ENCODE measurements at regions not wholly inside any gene's neighbourhood (a gene's known extent, or its start where the extent isn't known, plus 50 kb on each side); places are given as distances from the start of the nearest gene placed in this dataset.

DNA sequence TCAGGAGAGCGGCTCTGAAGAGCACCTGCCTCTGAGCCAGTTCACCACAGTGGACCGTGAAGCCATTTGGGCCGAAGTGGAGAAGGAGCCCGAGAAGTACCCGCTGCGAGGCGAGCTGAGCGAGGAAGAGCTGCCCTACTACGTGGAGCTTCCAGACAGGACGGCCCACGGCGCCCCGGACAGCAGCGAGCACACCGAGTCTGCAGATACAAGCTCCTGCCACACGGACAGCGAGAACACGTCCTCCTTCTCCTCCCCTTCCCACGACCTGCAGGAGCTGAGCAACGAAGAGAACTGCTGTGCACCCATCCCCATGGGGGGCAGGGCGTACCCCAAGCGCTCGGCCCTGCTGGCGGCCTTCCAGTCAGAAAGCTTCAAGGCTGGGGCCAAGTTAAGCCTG lies 74.9 kb upstream of the MORC3 start:
- intact Hi-C loops (cut with micrococcal nuclease): no loop called here
- Histone ChIP-seq H3K27me3 (ENCODE audit: control insufficient read depth in 2 of 2, insufficient read depth in 2 of 2, low read length in 2 of 2) (no peaks in the 10 kb centered on the region), H3K9ac (ENCODE audit: insufficient read depth, low read length, poor library complexity, severe bottlenecking) (no peak overlapping the region), H3K4me3 (replicated peaks in 1 of 3; ENCODE audit: low read depth in 2 of 3, low read length in 3 of 3) (no peak overlapping the region), H3K27ac (ENCODE audit: low read depth in 1 of 2, low read length in 2 of 2) (no peak overlapping the region), H2AFZ (ENCODE audit: insufficient read depth, low read depth, low read length, poor library complexity, severe bottlenecking) (no peak overlapping the region), H3K79me2 (ENCODE audit: insufficient read depth, low read length) (no peaks in the 10 kb centered on the region), H3K4me1 (ENCODE audit: control insufficient read depth in 1 of 2, insufficient read depth in 2 of 2, low read length in 2 of 2) (no peaks in the 10 kb centered on the region), H3K36me3 (replicated peaks in 1 of 2; ENCODE audit: control insufficient read depth in 1 of 2, insufficient read depth in 2 of 2, low read length in 2 of 2) (peaks cover 74 to 92% of the 10 kb centered on the region in 2 donors), H4K20me1 (ENCODE audit: insufficient read depth, low read length) (no peaks in the 10 kb centered on the region), H3K4me2 (replicated peaks; ENCODE audit: extremely low read depth, low read length, poor library complexity, severe bottlenecking) (no peak overlapping the region), H3K9me3 (replicated peaks in 1 of 2; ENCODE audit: control insufficient read depth in 1 of 2, insufficient read depth in 1 of 2, low read length in 2 of 2) (no peaks in the 10 kb centered on the region)
- 99% methylated on average over 19 of the region's 24 CpGs for WGBS (ENCODE audit: insufficient coverage)
- Mint-ChIP-seq H3K4me1 (no peaks in the 10 kb centered on the region), H3K9me3 (no peaks in the 10 kb centered on the region), H3K27me3 (ENCODE audit: low read depth in 3 of 3) (no peaks in the 10 kb centered on the region), H3K4me3 (no peak overlapping the region), H3K27ac (peak overlapping the region in 1 of 7 donors; percentile 53), H3K36me3 (peaks cover 64 to 84% of the 10 kb centered on the region in 2 donors)
- TF ChIP-seq, protein P1, sequence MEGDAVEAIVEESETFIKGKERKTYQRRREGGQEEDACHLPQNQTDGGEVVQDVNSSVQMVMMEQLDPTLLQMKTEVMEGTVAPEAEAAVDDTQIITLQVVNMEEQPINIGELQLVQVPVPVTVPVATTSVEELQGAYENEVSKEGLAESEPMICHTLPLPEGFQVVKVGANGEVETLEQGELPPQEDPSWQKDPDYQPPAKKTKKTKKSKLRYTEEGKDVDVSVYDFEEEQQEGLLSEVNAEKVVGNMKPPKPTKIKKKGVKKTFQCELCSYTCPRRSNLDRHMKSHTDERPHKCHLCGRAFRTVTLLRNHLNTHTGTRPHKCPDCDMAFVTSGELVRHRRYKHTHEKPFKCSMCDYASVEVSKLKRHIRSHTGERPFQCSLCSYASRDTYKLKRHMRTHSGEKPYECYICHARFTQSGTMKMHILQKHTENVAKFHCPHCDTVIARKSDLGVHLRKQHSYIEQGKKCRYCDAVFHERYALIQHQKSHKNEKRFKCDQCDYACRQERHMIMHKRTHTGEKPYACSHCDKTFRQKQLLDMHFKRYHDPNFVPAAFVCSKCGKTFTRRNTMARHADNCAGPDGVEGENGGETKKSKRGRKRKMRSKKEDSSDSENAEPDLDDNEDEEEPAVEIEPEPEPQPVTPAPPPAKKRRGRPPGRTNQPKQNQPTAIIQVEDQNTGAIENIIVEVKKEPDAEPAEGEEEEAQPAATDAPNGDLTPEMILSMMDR (IDR thresholded peaks at IDR 0.05): no peak
- DNase-seq: no peak

DNA sequence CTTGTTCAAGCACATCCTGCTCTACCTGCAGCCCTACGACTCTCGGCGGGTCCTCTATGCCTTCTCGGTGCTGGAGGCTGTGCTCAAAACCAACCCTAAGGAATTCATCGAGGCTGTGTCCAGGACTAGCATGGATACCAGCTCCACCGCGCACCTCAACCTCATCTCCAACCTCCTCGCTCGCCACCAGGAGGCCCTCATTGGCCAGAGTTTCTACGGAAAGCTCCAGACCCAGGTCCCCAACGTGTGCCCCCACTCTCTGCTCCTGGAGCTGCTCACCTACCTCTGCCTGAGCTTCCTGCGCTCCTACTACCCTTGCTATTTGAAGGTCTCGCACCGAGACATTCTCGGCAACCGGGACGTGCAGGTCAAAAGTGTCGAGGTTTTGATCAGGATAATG lies 74.3 kb upstream of the MORC3 start:
- H3K27me3 Mint-ChIP-seq (ENCODE audit: low read depth in 3 of 3): no peaks in the 10 kb centered on the region
- peak overlapping the region in 1 of 7 donors; percentile 38 for H3K27ac Mint-ChIP-seq
- Histone ChIP-seq H3K4me3 (replicated peaks in 1 of 3; ENCODE audit: low read depth in 2 of 3, low read length in 3 of 3) (no peak overlapping the region), H3K27me3 (ENCODE audit: control insufficient read depth in 2 of 2, insufficient read depth in 2 of 2, low read length in 2 of 2) (no peaks in the 10 kb centered on the region), H3K4me2 (replicated peaks; ENCODE audit: extremely low read depth, low read length, poor library complexity, severe bottlenecking) (no peak overlapping the region), H2AFZ (ENCODE audit: insufficient read depth, low read depth, low read length, poor library complexity, severe bottlenecking) (no peak overlapping the region), H4K20me1 (ENCODE audit: insufficient read depth, low read length) (no peaks in the 10 kb centered on the region), H3K4me1 (ENCODE audit: control insufficient read depth in 1 of 2, insufficient read depth in 2 of 2, low read length in 2 of 2) (no peaks in the 10 kb centered on the region), H3K9me3 (replicated peaks in 1 of 2; ENCODE audit: control insufficient read depth in 1 of 2, insufficient read depth in 1 of 2, low read length in 2 of 2) (no peaks in the 10 kb centered on the region), H3K36me3 (replicated peaks in 1 of 2; ENCODE audit: control insufficient read depth in 1 of 2, insufficient read depth in 2 of 2, low read length in 2 of 2) (peaks cover 78 to 93% of the 10 kb centered on the region in 2 donors), H3K79me2 (ENCODE audit: insufficient read depth, low read length) (no peaks in the 10 kb centered on the region), H3K9ac (ENCODE audit: insufficient read depth, low read length, poor library complexity, severe bottlenecking) (no peak overlapping the region), H3K27ac (ENCODE audit: low read depth in 1 of 2, low read length in 2 of 2) (no peak overlapping the region)
- H3K36me3 Mint-ChIP-seq: peaks cover 67 to 88% of the 10 kb centered on the region in 2 donors
- WGBS (ENCODE audit: insufficient coverage): 97% methylated on average over 18 of the region's 18 CpGs
- no peaks in the 10 kb centered on the region for H3K9me3 Mint-ChIP-seq
- DNase-seq: no peak
- TF ChIP-seq, protein P1 (IDR thresholded peaks at IDR 0.05): no peak
- H3K4me1 Mint-ChIP-seq: no peaks in the 10 kb centered on the region
- no peak overlapping the region for H3K4me3 Mint-ChIP-seq
- intact Hi-C loops (cut with micrococcal nuclease): no loop called here

Measured in CD14-positive monocyte (primary cell).